ENCODE measurements at regions not wholly inside any gene's neighbourhood (a gene's known extent, or its start where the extent isn't known, plus 50 kb on each side); places are given as distances from the start of the nearest gene placed in this dataset.

DNA sequence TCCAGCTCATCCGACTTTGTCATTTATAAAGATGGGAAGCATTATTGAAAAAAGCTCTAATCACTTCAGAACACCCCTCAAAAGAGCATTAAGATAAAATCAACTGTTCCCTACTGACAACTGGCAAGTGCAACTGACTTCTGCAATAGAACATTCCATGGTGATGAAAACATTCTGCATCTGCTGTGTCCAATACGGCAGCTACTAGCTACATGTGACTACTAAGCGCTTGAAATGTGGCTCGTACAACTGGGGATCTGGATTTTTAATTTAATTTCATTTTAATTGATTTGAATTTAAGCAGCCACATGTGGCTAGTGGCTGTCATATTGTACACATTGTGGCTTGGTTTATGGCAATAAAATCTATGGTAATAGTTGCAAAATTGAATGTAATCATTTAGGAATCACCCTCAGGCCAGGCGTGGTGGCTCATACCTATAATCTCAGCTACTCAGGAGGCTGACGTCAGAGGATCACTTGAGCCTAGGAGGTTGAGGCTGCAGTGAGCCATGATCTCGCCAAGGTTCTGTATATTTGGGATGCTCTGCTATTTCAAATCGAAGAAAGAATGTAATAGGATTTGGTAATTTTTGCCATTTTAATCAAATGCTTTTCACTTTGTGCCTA is 390.3 kb downstream of the GABRB3 start:
- no peak overlapping the region for H3K4me3 ChIP-seq (ENCODE audit: low read depth, low read length)
- TF ChIP-seq, protein P1, sequence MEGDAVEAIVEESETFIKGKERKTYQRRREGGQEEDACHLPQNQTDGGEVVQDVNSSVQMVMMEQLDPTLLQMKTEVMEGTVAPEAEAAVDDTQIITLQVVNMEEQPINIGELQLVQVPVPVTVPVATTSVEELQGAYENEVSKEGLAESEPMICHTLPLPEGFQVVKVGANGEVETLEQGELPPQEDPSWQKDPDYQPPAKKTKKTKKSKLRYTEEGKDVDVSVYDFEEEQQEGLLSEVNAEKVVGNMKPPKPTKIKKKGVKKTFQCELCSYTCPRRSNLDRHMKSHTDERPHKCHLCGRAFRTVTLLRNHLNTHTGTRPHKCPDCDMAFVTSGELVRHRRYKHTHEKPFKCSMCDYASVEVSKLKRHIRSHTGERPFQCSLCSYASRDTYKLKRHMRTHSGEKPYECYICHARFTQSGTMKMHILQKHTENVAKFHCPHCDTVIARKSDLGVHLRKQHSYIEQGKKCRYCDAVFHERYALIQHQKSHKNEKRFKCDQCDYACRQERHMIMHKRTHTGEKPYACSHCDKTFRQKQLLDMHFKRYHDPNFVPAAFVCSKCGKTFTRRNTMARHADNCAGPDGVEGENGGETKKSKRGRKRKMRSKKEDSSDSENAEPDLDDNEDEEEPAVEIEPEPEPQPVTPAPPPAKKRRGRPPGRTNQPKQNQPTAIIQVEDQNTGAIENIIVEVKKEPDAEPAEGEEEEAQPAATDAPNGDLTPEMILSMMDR (conservative IDR thresholded peaks at IDR 0.05; ENCODE audit: low read depth, low read length) = no peak
- DNase-seq (ENCODE audit: low read depth) = no peak

DNA sequence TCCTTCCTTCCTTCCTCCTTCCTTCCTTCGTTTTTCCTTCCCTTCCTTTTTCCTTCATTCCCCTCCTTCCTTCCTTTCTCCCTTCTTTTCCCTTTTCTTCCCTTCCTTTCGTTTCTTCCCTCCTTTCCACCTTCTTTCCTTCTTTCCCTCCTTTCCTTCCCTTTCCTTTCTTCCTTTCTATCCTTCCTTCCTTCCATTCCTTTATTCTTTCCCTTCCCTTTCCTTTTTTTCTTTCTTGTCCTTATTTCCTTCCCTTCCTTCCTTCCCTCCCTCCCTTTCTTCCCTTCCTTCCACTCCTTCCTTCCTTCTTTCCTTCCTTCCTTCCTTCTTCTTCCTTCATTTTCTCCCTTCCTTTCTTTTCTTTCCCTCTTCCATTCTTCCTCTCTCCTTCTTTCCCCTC is 394.6 kb downstream of the GABRB3 start:
- TF ChIP-seq, protein P1 (conservative IDR thresholded peaks at IDR 0.05; ENCODE audit: low read depth, low read length) = no peak
- no peak for DNase-seq (ENCODE audit: low read depth)
- H3K4me3 ChIP-seq (ENCODE audit: low read depth, low read length) = no peak overlapping the region

DNA sequence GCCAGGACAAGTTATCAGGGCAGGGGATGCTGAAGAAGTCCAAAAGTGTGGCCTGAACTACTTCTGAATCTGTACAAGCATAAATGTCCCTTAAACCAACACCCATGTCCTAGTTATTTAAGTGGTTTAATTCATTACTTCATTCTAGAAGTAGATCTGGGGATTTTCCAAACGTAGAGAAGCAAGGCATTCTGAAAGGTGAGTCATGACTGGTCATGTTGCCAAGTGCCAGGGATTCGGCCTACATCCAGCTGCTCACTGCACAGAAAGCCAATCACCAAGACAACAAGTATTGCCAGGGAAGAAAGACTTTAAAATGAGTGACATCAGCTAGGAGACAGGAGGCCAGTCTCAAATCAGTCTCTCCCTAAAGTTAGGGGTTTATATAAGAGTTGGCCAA is 396.6 kb downstream of the GABRB3 start:
- no peak for DNase-seq (ENCODE audit: low read depth)
- TF ChIP-seq, protein P1 (conservative IDR thresholded peaks at IDR 0.05; ENCODE audit: low read depth, low read length) = no peak
- no peak overlapping the region for H3K4me3 ChIP-seq (ENCODE audit: low read depth, low read length)

DNA sequence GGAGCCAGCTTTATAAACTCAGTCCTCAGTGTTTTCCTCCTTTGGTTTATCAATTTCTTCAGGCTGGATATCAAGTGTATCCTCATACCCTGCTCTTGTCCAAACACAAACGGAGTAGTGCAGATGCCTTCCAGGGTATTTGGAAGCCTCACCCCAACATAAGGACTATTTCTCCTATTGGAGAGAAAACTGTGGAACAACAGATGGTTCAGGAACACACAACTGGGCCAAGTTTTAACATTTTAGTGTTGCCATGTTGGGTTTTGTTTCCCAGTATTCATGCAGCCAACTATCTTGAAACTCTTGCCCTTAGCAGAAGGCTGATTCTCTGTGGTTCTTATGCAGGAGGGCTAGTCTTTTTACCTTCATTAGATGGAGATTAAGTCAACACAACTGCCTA is 398.1 kb downstream of the GABRB3 start:
- no peak for DNase-seq (ENCODE audit: low read depth)
- H3K4me3 ChIP-seq (ENCODE audit: low read depth, low read length) = no peak overlapping the region
- TF ChIP-seq, protein P1 (conservative IDR thresholded peaks at IDR 0.05; ENCODE audit: low read depth, low read length) = no peak

DNA sequence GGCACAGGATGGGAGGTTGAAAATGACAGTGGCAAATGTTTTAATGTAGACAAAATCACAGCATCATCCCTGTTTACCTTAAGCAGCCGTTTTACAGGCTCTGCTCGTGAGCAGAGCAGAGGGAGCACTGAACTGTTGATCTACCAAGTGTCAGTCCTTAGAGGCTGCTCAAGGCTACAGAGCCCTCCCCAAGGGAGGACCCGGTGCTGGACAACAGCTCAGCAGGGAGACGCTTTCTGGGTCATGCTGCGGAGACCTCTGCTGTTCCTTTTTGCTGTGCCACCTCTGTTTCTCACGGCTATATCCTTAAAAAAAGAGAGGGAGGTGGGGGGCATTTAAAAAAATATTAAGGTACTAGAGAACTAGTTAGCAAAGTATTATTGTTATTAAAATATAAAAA is 400.2 kb downstream of the GABRB3 start:
- no peak overlapping the region for H3K4me3 ChIP-seq (ENCODE audit: low read depth, low read length)
- DNase-seq (ENCODE audit: low read depth) = no peak
- TF ChIP-seq, protein P1 (conservative IDR thresholded peaks at IDR 0.05; ENCODE audit: low read depth, low read length) = no peak

DNA sequence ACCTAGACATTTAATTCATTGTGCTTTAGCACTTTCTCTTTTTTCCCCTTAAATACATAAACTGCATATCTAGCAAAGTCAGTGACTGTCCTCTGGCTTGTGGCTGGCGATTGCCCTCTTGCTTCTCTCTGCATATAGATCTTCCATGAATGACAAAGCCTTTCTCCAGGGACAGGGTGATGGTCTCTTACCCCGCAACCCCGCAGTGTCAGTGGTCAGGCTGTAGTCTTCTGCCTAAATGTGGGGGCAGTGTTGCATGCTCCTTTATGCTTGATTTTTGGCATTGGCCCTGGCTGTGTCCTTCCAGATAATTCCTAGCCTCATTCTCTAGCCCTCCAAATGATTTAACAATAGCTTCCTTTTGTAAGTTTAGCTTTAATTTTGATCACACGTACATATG is 407.8 kb downstream of the GABRB3 start:
- no peak for DNase-seq (ENCODE audit: low read depth)
- TF ChIP-seq, protein P1 (conservative IDR thresholded peaks at IDR 0.05; ENCODE audit: low read depth, low read length) = no peak
- H3K4me3 ChIP-seq (ENCODE audit: low read depth, low read length) = no peak overlapping the region

DNA sequence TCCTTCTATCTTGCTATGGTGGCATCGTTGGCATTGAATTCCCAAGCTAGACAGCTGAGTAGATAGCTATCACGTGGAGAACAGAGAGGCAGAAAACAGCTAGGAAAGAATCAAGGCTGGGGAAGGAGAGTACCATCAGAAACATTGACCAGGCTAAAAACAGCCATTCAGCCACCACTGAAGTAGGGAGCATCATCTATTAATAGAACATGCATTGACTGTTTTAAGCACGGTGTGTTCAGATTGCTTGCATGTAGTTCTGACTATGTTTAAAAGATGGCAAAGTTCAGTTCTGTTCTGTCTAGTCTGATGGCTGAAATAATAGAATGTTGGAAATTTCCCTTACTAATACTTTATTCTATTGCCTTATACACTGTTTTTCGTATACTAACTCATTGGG is 413.0 kb downstream of the GABRB3 start:
- DNase-seq (ENCODE audit: low read depth) = no peak
- H3K4me3 ChIP-seq (ENCODE audit: low read depth, low read length) = no peak overlapping the region
- TF ChIP-seq, protein P1 (conservative IDR thresholded peaks at IDR 0.05; ENCODE audit: low read depth, low read length) = no peak

Data from epithelial cell of proximal tubule (primary cell).